GM12891 (cell line): ENCODE measurements at regions not wholly inside any gene's neighbourhood (a gene's known extent, or its start where the extent isn't known, plus 50 kb on each side); places are given as distances from the start of the nearest gene placed in this dataset.

Source experiments
- POLR2A ChIP-seq: IDR thresholded peaks from 2 replicates; pipeline ENCODE4 v1.6.1; 2011; ENCODE audit warnings: low read depth, low read length, control low read depth
- SPI1 ChIP-seq: IDR thresholded peaks from 2 replicates; pipeline ENCODE4 v1.6.1; 2011; ENCODE audit warnings: low read depth, low read length, control low read depth

DNA sequence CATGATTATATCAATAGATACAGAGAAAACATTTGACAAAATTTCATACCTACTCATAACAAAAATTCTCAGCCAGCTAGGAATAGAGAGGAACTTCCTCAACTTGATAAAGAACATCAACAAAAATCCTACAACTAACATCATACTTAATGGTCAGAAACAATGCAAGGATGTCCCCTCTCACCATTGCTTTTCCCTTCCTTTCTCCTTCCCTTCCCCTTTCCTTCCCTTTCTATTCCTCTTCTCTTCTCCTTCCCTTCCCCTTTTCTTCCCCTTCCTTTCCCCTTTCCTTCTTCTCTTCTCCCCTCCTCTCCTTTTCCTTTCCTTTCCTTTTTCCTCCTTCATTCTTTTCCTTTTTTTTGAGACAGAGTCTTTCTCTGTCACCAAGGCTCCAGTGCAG, 418.3 kb upstream of the B3GAT1 start:
- TF ChIP-seq SPI1 (no peak), POLR2A (no peak)
